SKM-1 treated with dmso at 0.1 percent for 144 hours (cell line): ENCODE measurements at regions not wholly inside any gene's neighbourhood (a gene's known extent, or its start where the extent isn't known, plus 50 kb on each side); places are given as distances from the start of the nearest gene placed in this dataset.
"Not testable (repeated sequence)": the region's sequence is repeated elsewhere in the genome, so short reads cannot be mapped to it uniquely, and the experiment has no call there.

Source experiments
- DNase-seq: peaks from one replicate; lab custom pipeline; 2025; ENCODE audit not compliant: unreplicated experiment; lab: John Stamatoyannopoulos, UW

GRCh38 chr5:125227333-125228095 lies 481.1 kb upstream of the ZNF608 start:
- no peak for DNase-seq

- no peak for DNase-seq
These were observed 482.1 kb upstream of the ZNF608 start for GRCh38 chr5:125228363-125229070.

- no peak for DNase-seq
These were observed 483.1 kb upstream of the ZNF608 start for GRCh38 chr5:125229556-125229955.

GRCh38 chr5:125232779-125233230 lies 486.4 kb upstream of the ZNF608 start:
- no peak for DNase-seq

GRCh38 chr5:125233944-125234343 lies 487.5 kb upstream of the ZNF608 start:
- no peak for DNase-seq

GRCh38 chr5:125236007-125236406 lies 489.6 kb upstream of the ZNF608 start:
- DNase-seq, result no peak

GRCh38 chr5:125236981-125237380 lies 490.5 kb upstream of the ZNF608 start:
- DNase-seq, result no peak

- DNase-seq, result no peak
These were observed 498.1 kb upstream of the ZNF608 start for GRCh38 chr5:125244531-125244930.

GRCh38 chr5:125245216-125245615 lies 498.8 kb upstream of the ZNF608 start:
- no peak for DNase-seq

GRCh38 chr5:125249400-125249799 lies 503.0 kb upstream of the ZNF608 start:
- no peak for DNase-seq

GRCh38 chr5:125251703-125252102 lies 505.3 kb upstream of the ZNF608 start:
- no peak for DNase-seq

- not testable (repeated sequence) for DNase-seq
These were observed 507.2 kb upstream of the ZNF608 start for GRCh38 chr5:125253634-125254033.

GRCh38 chr5:125254267-125254666 lies 507.8 kb upstream of the ZNF608 start:
- no peak for DNase-seq

GRCh38 chr5:125256296-125256695 lies 509.9 kb upstream of the ZNF608 start:
- DNase-seq, result no peak

- DNase-seq, result no peak
These were observed 510.9 kb upstream of the ZNF608 start for GRCh38 chr5:125257057-125257972.

- no peak for DNase-seq
These were observed 511.6 kb upstream of the ZNF608 start for GRCh38 chr5:125257997-125258396.

GRCh38 chr5:125258615-125259014 lies 512.2 kb upstream of the ZNF608 start:
- DNase-seq, result no peak

- DNase-seq, result no peak
These were observed 515.2 kb upstream of the ZNF608 start for GRCh38 chr5:125261505-125262250.

- no peak for DNase-seq
These were observed 516.3 kb upstream of the ZNF608 start for GRCh38 chr5:125262782-125263181.

- DNase-seq, result no peak
These were observed 516.9 kb upstream of the ZNF608 start for GRCh38 chr5:125263356-125263755.

GRCh38 chr5:125266106-125266505 lies 519.7 kb upstream of the ZNF608 start:
- DNase-seq, result no peak
